Activated T-helper 2 cell treated with anti-CD3 and anti-CD28 coated beads, Interferon-gamma antibody, Interleukin-2, Interleukin-4, amounts not matched to agents 10 μg/mL and 5 μg/mL and 100 μg/mL, durations not matched to agents 14 hours and 24 hours and 36 hours (primary cell): ENCODE measurements at regions not wholly inside any gene's neighbourhood (a gene's known extent, or its start where the extent isn't known, plus 50 kb on each side); places are given as distances from the start of the nearest gene placed in this dataset.

Experiments
- DNase-seq: peaks from one replicate; pipeline ENCODE4 v3.0.0; 2021; ENCODE audit warnings: low spot score
- H3K27ac Mint-ChIP-seq: one replicate; pipeline ENCODE4 v1.8.0; 2021; ENCODE audit warnings: mixed read lengths
- H3K27me3 Mint-ChIP-seq: one replicate; pipeline ENCODE4 v1.8.0; 2021; ENCODE audit warnings: low read depth, mixed read lengths
- H3K36me3 Mint-ChIP-seq: one replicate; pipeline ENCODE4 v1.8.0; 2021; ENCODE audit warnings: low read depth, mixed read lengths
- H3K4me1 Mint-ChIP-seq: one replicate; pipeline ENCODE4 v1.8.0; 2021; ENCODE audit warnings: low read depth, mixed read lengths
- H3K4me3 Mint-ChIP-seq: one replicate; pipeline ENCODE4 v1.8.0; 2021; ENCODE audit warnings: low read depth, mild to moderate bottlenecking, moderate library complexity, mixed read lengths
- H3K9me3 Mint-ChIP-seq: one replicate; pipeline ENCODE4 v1.8.0; 2021; ENCODE audit warnings: mixed read lengths
- intact Hi-C: fragments of 100-400 bp; cut with micrococcal nuclease; formaldehyde crosslinking; loops from one replicate; pipeline ENCODE4 v1.15.1; 2023

DNA sequence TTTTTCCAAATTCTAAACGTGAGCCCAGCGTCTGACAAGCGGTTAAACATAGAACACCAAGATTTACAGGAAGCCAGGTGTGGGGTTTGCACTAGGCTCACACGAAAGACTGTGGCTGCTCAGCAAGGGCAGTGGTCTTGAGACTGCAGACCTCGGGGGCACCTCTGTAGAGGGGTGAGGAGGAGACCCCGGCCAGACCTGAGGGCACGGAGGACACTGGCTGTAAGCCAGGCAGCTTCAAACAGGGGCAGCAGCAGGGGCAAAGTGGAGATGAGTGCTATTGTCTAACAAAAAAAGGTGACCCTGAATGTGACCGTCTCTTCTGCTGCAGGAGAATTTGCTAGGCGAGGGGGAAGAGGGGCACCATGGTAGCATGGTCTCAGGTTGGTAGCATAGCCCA, 140.3 kb downstream of the CYP26B1 start:
- Mint-ChIP-seq H3K4me1 (no peaks in the 10 kb centered on the region), H3K9me3 (no peaks in the 10 kb centered on the region), H3K27ac (no peak overlapping the region), H3K27me3 (no peaks in the 10 kb centered on the region), H3K36me3 (no peaks in the 10 kb centered on the region), H3K4me3 (no peak overlapping the region)
- DNase-seq: no peak
- intact Hi-C loops: no loop called here

DNA sequence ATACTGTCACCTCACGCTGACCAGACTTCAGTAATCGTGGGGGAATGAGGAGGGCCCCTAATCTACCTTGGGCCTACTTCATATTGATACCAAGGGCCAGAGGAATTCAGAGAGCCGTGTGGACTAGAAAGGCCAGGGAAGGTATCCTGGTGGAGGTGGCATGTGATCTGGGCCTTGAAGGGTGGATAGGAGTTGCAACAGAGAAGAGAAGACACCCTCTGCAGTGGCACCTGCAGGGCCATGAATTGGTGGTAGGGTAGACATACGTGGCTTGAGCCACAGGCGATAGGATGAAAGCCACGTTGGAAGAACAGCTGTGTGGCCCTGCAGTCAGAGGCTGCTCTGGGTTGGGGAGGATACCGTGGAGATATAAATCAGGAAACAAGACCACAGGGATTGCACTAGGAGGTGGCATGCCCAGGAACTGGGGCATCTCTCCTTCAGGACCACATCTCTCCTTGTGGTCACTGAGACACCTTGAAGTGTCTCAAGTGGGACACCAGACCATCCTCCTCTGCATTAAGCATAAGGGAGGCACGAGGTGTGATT, 141.4 kb downstream of the CYP26B1 start:
- H3K27ac Mint-ChIP-seq: no peak overlapping the region
- no peaks in the 10 kb centered on the region for H3K4me1 Mint-ChIP-seq
- no peak overlapping the region for H3K4me3 Mint-ChIP-seq
- no peaks in the 10 kb centered on the region for H3K9me3 Mint-ChIP-seq
- no peak for DNase-seq
- intact Hi-C loops: no loop called here
- no peaks in the 10 kb centered on the region for H3K27me3 Mint-ChIP-seq
- no peaks in the 10 kb centered on the region for H3K36me3 Mint-ChIP-seq

DNA sequence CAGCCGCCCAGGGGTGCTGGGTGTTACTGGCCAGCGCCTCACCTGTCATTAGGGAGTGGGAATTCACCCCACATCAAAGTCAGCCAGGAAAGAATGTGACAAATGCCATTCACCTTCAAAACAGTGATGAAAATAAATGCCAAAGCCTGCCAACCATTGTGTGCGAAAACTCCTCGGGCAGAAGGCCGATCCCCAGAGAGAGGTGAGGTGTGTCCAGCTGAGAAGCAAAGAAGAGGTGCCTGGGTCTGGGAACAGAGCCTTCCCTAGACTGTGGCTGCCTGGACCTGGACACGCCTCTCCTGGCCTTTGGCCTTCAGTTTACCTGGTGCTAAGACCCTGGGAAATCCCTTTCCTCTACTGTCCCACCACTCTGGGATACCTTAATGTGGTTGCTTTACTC, 142.7 kb downstream of the CYP26B1 start:
- Mint-ChIP-seq H3K4me1 (no peaks in the 10 kb centered on the region), H3K27me3 (no peaks in the 10 kb centered on the region), H3K9me3 (no peaks in the 10 kb centered on the region), H3K27ac (no peak overlapping the region), H3K4me3 (no peak overlapping the region), H3K36me3 (no peaks in the 10 kb centered on the region)
- intact Hi-C loops: no loop called here
- DNase-seq: no peak

DNA sequence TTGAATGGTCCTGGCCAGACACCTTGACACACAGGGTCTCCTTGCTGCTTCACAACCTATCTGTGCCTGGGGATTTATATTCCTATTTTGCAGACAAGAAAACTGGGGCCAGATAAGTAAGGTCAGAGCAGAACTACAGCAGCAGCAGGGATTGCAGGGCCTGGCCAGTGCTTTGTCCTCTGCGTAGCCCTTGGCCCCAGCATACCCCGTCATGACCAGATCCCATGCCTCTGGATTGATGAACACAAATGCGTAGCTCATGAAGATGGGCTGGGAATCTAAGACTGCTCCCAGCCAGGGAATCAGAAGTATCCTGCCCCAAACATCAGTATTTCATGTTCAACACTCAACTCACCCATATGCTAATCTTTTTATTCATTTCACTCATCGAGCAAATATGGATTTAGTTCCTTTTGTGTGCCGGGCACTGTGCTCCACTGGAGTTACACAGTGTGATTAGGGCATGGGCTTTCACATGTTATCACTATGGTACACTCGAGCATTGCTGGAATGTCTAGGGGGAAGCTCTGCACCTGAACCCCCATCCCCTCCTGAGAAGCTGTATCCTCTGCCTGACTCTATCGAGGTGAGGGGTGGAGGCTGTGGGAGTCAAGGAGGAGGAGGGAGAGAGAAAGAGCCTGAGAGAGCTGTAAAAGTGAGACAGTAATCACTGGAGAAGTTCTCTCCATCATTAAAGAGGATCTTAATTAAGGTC, 143.3 kb downstream of the CYP26B1 start:
- no peak overlapping the region for H3K4me3 Mint-ChIP-seq
- DNase-seq: no peak
- intact Hi-C loops: no loop called here
- H3K27ac Mint-ChIP-seq: no peak overlapping the region
- no peaks in the 10 kb centered on the region for H3K27me3 Mint-ChIP-seq
- no peaks in the 10 kb centered on the region for H3K4me1 Mint-ChIP-seq
- no peaks in the 10 kb centered on the region for H3K36me3 Mint-ChIP-seq
- H3K9me3 Mint-ChIP-seq: no peaks in the 10 kb centered on the region

DNA sequence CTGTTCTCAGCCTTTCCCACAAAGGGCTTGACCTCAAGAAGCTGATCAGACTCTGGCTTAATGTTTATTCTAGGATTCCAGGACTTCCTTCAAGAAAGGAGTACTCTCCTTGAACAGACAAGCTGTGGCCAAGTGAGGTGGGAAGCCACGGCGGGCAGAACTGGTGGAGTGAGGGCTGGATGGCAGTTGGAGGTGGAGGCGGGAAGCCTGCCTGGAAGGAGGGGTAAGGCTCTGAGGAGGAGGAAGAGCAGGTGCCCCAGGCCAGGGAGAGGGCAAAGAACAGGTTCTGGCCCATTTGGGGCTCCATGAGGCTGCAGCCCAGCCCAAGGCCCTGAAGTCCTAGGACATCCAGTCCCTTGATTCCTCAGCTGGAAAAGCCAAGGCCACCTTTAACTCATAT, 143.9 kb downstream of the CYP26B1 start:
- no peaks in the 10 kb centered on the region for H3K27me3 Mint-ChIP-seq
- H3K27ac Mint-ChIP-seq: no peak overlapping the region
- no peak for DNase-seq
- H3K9me3 Mint-ChIP-seq: no peaks in the 10 kb centered on the region
- no peaks in the 10 kb centered on the region for H3K4me1 Mint-ChIP-seq
- H3K36me3 Mint-ChIP-seq: no peaks in the 10 kb centered on the region
- no peak overlapping the region for H3K4me3 Mint-ChIP-seq
- intact Hi-C loops: no loop called here

DNA sequence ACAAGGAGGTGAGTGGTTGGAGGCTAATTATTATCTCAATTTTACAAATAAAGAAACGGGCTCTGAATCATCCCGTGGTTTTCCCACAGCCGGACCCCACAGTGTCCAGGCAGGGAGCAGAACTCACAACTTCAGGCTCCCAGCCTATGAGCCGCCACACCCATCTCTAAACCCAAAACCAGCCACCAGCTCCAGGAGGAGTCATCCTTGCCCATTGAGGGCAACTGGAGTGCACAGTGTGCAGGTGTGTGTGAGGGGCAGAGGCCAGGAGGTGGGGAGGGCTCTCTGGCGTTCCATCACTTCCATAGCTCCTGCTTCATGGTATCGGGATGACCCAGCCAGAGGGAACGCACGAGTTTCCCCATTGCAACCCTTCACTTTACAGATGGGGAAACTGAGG, 144.5 kb downstream of the CYP26B1 start:
- intact Hi-C loops: no loop called here
- Mint-ChIP-seq H3K36me3 (no peaks in the 10 kb centered on the region), H3K4me1 (no peaks in the 10 kb centered on the region), H3K9me3 (no peaks in the 10 kb centered on the region), H3K4me3 (no peak overlapping the region), H3K27ac (no peak overlapping the region), H3K27me3 (no peaks in the 10 kb centered on the region)
- DNase-seq: no peak

DNA sequence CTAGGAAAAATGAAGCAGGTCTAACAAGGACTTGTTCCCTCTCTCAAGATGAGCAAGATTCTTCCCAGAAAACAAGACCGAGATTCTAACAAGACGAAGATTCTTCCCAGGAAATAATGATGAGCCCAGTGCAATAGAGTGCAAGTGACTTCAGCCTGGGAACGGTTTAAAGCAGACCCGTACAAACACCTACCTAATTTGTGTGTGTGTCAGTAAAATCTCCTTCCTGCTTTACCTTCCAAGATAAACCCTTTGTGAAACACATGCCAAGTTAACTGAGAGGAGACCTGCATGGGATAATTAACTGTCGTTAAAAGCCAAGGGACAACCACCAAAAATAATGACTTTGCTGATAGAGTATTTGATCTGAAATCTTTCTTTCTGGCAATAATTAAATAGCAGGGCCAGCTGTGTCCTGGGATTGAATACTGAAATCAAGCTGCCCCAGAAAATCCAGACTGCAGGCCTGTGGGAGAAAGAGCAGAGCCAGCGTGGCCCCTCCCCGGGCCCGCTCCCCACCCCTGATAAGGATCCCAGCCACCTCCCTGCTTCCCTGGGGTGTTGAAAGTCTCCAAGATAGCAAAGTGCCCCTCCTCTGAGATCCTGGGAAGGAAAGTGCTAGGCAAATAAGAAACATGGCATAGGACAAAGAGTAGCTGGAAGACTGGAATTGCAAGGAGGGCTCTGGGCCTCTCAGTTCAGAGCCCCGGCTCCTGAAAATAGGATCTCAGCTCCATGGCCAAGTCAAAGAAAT, 145.5 kb downstream of the CYP26B1 start:
- no peak overlapping the region for H3K4me3 Mint-ChIP-seq
- no peaks in the 10 kb centered on the region for H3K36me3 Mint-ChIP-seq
- no peak overlapping the region for H3K27ac Mint-ChIP-seq
- no peaks in the 10 kb centered on the region for H3K4me1 Mint-ChIP-seq
- intact Hi-C loops: no loop called here
- DNase-seq: no peak
- H3K27me3 Mint-ChIP-seq: no peaks in the 10 kb centered on the region
- H3K9me3 Mint-ChIP-seq: no peaks in the 10 kb centered on the region

DNA sequence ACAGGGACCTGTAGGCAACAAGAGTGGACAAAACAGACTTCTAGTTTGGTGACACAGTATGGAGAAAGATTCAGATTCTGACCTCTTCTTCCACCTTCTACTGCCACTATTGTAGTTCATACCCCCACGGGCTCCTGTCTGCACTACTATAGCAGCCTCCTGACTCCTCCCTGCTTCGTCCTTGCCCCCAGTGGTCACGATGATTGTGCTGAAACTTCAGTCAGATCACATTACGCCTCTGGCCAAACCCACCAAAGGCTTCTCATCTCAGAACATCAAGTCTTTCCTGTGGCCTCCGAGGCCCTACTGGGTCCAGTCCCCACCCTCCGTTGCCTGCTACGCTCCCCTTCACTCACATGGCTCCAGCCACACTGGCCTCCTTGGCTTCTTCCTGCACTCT, 147.6 kb downstream of the CYP26B1 start:
- Mint-ChIP-seq H3K4me3 (no peak overlapping the region), H3K4me1 (no peaks in the 10 kb centered on the region), H3K27me3 (no peaks in the 10 kb centered on the region), H3K9me3 (no peaks in the 10 kb centered on the region), H3K36me3 (no peaks in the 10 kb centered on the region), H3K27ac (no peak overlapping the region)
- intact Hi-C loops: no loop called here
- no peak for DNase-seq

DNA sequence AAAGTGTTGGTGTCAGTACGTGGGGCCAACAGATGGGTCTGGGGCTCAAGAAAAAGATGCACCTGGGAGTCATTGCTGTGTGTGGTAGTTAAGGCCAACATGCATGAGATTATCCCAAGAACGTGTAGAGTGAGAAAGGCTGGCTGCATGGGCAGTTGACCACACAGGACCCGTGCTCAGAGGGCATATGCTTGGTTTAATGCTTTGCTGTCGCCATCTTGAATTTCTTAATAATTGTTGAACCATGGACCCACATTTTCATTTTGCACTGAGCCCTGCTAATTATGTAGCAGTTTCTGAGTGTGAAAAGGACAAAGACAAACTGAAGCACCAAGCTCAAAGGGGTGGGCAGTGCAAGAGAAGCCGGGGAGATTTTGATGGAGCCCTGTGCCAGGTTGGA, 148.1 kb downstream of the CYP26B1 start:
- H3K36me3 Mint-ChIP-seq: no peaks in the 10 kb centered on the region
- no peak overlapping the region for H3K4me3 Mint-ChIP-seq
- no peaks in the 10 kb centered on the region for H3K9me3 Mint-ChIP-seq
- no peaks in the 10 kb centered on the region for H3K4me1 Mint-ChIP-seq
- no peak for DNase-seq
- no peaks in the 10 kb centered on the region for H3K27me3 Mint-ChIP-seq
- intact Hi-C loops: no loop called here
- no peak overlapping the region for H3K27ac Mint-ChIP-seq

DNA sequence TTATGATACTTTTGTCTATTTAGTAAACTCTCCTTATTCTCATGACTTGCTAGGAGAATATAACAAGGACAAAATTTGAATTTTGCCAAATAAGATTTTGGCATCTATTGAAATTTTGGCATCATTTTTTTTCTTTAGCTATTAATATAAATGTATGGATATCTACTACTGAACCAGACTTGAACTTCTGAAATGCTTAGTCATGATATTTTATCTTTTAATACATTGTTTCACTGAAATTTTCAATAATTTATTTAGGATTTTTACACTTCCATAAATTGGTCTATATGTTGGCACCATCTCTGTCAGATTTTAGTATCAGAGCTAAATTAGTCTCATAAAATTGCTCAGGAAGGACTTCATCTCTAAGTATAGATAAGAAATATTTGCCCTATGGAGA, 149.8 kb downstream of the CYP26B1 start:
- H3K36me3 Mint-ChIP-seq: no peaks in the 10 kb centered on the region
- no peak overlapping the region for H3K4me3 Mint-ChIP-seq
- H3K9me3 Mint-ChIP-seq: no peaks in the 10 kb centered on the region
- H3K27ac Mint-ChIP-seq: no peak overlapping the region
- no peaks in the 10 kb centered on the region for H3K4me1 Mint-ChIP-seq
- DNase-seq: no peak
- intact Hi-C loops: no loop called here
- no peaks in the 10 kb centered on the region for H3K27me3 Mint-ChIP-seq

DNA sequence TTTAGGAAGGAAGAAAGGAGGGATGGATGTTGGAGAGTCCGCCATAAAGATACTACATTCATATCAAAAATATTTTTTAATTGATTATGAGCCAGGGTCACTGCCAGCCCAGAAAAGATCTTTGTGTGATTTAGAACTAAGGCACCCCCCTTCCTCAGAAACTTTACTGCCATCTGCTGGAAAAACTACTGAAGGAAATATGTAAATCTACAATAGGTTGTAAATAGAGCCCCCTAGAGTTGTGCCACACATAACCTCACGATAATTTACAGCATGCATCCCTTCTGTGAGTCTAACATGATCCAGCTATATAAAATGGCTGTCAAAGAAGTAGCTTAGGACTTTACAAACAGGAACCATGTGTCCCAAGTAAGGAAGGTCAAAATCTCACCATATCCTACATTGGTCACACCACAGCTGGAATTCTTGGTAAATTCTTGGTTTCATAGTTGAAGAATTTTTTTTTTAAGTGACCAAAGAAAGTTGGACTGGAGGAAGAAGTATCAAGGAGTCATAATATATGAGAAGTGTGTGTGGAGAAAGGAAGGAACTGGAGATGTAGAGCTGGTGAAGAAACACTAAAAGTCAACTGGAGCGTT, 152.5 kb downstream of the CYP26B1 start:
- intact Hi-C loops: no loop called here
- H3K4me1 Mint-ChIP-seq: no peaks in the 10 kb centered on the region

DNA sequence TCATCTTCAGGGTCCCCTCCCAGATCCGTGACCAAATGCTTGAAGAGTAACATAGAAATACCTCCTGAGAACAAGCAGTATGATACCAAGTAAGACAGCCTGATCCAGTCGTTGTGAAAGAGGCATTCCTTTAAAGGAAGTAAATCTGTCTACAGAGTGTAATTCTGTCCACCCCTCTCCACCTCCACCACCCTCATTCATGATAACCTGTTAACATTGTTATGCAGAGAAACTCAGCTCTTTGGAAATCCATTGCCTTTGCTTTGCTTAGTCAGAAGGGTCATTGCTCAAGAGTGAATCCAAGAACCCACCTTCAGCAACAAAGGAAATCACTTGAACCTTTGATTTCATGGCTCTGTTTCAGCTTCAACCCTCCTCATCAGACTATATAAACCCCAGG, 155.6 kb downstream of the CYP26B1 start:
- H3K27ac Mint-ChIP-seq: no peak overlapping the region
- no peaks in the 10 kb centered on the region for H3K36me3 Mint-ChIP-seq
- no peaks in the 10 kb centered on the region for H3K4me1 Mint-ChIP-seq
- no peak overlapping the region for H3K4me3 Mint-ChIP-seq
- no peak for DNase-seq
- intact Hi-C loops: no loop called here
- no peaks in the 10 kb centered on the region for H3K27me3 Mint-ChIP-seq
- no peaks in the 10 kb centered on the region for H3K9me3 Mint-ChIP-seq

More for the DNA sequence above, 152.5 kb downstream of the CYP26B1 start:
- no peaks in the 10 kb centered on the region for H3K27me3 Mint-ChIP-seq
- DNase-seq: no peak
- no peak overlapping the region for H3K4me3 Mint-ChIP-seq
- no peaks in the 10 kb centered on the region for H3K9me3 Mint-ChIP-seq
- no peaks in the 10 kb centered on the region for H3K36me3 Mint-ChIP-seq
- no peak overlapping the region for H3K27ac Mint-ChIP-seq

DNA sequence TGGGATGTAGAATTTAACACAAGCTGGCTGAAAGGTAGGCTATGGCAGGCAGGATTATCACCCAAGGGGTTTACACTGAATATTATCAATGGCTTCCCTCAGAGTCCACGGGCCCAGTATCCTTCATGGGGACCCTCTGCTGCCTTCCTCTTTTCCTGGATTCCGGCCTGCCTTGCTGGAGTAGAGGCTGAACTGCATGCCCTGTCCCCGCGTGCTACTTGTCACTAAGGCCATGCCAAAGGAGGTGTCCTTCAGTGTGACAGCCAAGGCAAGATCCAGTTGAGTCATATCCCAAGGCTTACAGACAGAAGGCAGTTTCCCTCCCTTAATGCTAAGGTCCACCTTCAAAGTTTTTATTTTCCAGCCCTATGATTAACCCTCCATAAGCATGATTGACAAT, 156.3 kb downstream of the CYP26B1 start:
- no peak for DNase-seq
- Mint-ChIP-seq H3K36me3 (no peaks in the 10 kb centered on the region), H3K27me3 (peaks cover 2% of the 10 kb centered on the region), H3K27ac (no peak overlapping the region), H3K9me3 (no peaks in the 10 kb centered on the region), H3K4me1 (no peaks in the 10 kb centered on the region), H3K4me3 (no peak overlapping the region)
- intact Hi-C loops: no loop called here
